ENCODE measurements at regions not wholly inside any gene's neighbourhood (a gene's known extent, or its start where the extent isn't known, plus 50 kb on each side); places are given as distances from the start of the nearest gene placed in this dataset.

DNA sequence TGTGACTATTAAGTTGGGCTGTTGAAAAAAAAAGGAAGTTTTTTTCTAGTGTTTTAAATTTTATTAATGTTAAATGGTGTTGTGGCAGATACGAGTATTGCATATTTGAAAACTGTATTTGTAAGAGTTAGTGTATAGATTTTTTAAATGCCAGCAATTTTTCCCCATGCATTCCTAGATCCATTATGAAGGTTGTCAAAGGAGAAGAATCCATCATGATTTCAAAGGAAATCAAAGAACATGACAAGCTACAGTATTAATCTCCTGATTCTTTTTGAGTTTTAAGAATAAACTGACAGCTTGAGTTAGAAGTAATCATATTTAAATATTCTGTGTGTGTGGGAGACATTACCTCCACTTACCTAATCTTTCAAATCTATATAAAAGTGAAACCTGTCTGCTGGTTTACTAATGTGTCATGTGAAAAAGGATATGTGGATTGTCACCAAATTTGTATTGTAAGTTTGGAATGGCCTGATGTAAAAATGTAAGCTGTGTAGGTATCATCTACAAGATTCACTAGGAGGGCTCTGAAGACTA is 111.0 kb upstream of the HS3ST5 start:
- TF ChIP-seq, protein P1, sequence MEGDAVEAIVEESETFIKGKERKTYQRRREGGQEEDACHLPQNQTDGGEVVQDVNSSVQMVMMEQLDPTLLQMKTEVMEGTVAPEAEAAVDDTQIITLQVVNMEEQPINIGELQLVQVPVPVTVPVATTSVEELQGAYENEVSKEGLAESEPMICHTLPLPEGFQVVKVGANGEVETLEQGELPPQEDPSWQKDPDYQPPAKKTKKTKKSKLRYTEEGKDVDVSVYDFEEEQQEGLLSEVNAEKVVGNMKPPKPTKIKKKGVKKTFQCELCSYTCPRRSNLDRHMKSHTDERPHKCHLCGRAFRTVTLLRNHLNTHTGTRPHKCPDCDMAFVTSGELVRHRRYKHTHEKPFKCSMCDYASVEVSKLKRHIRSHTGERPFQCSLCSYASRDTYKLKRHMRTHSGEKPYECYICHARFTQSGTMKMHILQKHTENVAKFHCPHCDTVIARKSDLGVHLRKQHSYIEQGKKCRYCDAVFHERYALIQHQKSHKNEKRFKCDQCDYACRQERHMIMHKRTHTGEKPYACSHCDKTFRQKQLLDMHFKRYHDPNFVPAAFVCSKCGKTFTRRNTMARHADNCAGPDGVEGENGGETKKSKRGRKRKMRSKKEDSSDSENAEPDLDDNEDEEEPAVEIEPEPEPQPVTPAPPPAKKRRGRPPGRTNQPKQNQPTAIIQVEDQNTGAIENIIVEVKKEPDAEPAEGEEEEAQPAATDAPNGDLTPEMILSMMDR (IDR thresholded peaks at IDR 0.05; ENCODE audit: low read depth, low read length, poor library complexity, severe bottlenecking), result no peak
- TF ChIP-seq EZH2phosphoT487 (IDR thresholded peaks at IDR 0.05; ENCODE audit: borderline replicate concordance, low read length), result no peak
